ENCODE measurements at regions not wholly inside any gene's neighbourhood (a gene's known extent, or its start where the extent isn't known, plus 50 kb on each side); places are given as distances from the start of the nearest gene placed in this dataset.

GRCh38 chr5:92912283-92912682, 668.7 kb downstream of the NR2F1-AS1 start:
- no peak for DNase-seq

DNA sequence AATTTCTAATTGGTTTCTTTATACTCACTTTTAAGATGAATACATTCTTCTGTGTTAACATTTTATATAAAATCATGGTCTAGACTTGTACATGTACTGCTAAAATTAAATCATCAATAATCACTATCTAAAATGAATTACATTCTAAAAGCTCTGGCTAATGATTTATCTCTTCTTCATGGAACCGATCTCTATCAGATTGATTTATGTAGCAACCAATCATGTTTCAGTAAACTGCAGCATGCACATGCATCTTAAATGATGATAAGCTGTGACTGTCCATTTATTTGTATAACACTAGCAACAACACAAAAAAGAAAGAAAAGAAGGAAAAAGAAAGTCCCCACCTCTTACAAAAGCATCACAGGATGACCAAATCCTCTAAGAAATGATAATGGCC, 669.2 kb downstream of the NR2F1-AS1 start:
- DNase-seq: no peak

GRCh38 chr5:92911293-92911692, 669.7 kb downstream of the NR2F1-AS1 start:
- no peak for DNase-seq

- no peak for DNase-seq
Measured at GRCh38 chr5:92909602-92909962, 671.4 kb downstream of the NR2F1-AS1 start.

DNA sequence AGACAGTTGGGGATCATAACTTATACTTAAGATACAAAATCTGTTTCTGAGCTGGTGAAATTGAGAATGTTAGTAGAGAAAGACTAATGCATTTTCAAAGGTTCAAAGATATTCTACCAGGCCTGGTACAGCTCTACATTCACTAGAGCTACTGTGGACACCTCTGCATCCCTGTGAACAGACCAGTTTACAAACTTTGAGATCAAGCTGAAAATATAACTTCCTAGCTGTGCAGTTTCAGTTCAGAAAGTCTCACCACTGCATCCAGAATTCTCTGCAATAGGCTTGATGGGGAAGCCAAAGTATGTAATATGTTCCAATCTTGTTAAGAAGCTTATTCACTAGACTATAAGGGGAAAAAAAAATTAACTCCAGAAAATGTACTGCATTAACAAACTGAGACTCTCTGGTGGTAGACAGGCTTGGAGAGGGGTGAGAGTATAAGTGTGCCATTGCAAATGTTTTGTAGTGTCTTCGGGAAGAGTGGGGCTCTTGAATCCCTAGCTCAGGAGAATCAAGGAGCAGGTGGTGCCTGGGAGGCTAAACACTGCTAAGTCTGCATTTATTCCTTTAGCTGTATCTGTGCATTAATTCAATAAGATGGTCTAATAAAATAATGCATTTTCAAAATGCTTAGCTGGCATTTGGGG, 671.9 kb downstream of the NR2F1-AS1 start:
- DNase-seq: no peak

DNA sequence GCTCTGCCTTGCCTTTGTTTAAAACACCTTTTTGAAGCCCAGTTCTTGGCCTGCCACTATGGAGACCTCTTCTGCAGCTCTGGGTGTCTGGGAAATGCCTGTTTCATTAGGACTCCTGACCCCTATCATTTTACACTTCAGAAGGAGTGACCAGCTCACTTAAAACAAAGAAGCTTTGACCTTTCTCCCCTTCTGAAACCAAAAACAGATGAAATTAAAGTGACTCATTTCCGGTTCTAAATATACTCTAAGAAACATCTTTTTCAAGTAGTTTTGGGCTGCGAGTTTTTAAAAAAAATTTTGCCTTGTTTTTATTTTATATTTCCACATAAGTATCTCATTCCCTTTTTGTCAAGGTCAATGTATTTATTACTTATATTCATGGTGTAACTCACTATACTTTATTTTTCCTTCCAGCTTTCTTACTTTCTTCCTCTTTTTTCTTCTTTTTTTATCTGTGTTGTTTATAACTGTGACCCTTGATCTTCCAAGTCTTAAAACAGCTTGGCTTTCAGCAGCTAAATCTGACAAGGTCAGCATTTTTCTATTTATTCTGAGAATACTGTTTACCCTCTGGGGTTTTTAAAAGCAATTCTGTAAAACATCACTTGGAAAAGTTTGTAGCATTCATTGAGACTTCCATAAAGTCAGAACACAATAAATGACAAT, 672.9 kb downstream of the NR2F1-AS1 start:
- no peak for DNase-seq

DNA sequence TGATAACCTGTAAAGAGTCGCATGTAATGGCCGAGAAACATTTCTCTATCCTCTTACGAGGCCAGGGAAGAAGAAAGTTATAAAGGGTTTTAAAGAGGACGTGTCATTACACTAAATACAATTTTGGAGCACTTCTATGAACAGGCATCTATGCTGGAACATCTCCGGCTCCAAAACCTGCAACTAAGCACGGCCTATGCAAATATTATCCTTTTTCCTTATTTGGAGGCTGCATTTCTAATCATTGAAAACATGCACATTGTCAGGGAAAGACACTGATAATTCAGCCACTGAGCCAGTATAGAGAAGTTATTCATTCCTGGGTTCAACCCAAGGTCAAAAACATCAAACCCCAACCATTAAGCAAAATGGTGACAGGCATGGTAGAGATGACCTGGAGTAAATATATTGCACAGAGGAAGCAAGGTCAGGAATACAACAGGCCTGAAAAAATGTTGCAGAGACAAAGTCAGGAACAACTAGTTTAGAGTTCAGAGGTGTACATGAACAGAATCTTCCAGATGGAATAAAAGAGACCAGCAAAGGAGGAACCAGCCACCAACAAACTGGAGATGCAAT, 674.1 kb downstream of the NR2F1-AS1 start:
- DNase-seq: no peak

DNA sequence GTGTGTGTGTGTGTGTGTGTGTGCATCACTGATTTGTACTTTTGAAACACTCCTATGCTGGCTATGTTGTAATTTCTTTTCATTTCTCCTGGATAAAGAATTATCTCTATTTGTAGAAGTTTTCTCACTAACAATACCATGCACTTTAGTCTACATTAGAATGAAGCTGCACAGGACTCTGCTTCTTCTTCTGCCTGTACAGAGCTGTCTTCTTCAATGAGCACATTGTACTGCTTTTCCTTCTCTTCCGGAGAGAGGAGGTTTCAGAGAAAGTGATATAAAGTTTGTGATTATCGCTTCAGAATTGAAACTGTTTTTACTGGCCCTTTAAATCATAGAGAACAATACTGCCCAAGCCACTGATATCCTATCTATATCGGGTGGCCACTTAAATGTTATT, 677.0 kb downstream of the NR2F1-AS1 start:
- no peak for DNase-seq

DNA sequence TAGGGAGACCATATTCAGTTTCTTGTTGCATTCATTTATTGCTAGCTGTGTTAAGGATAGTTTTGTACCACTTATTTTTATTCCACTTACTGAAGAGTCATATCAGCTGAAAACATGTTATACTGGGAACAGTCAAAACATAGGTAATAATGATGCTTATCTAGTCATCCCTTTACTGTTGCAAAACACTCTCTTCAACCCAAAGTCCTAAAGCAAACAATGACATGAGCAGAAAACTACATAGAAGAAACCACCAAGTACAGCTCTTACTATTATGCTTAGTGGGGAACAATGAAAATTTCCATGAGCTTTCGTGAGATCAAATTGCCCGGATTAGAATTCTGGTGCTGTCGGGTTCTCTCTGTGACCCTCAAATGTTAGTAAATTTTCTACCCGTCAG, 681.4 kb downstream of the NR2F1-AS1 start:
- no peak for DNase-seq

GRCh38 chr5:92896722-92897121, 684.3 kb downstream of the NR2F1-AS1 start:
- DNase-seq: no peak

GRCh38 chr5:92890841-92891244, 690.2 kb downstream of the NR2F1-AS1 start:
- no peak for DNase-seq

DNA sequence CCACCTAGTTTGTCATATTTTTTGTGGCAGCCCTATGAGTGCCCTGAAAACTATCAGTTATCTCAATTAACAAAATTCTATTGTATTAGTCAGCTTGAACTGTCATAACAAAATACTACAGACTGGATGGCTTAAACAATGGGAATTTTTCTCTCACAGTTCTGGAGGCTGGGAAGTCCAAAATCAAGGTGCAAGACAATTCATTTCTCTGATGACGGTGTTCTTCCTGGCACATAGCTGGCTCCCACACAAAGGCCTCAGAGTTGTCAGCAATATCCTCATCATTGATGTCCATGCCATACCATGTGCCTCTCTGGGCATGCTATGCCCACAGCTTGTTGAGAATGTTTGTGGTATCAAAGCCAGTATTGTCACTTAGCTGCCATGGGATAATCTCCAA, 691.9 kb downstream of the NR2F1-AS1 start:
- no peak for DNase-seq

- no peak for DNase-seq
Measured at GRCh38 chr5:92887254-92887653, 693.8 kb downstream of the NR2F1-AS1 start.

GRCh38 chr5:92886751-92887150, 694.3 kb downstream of the NR2F1-AS1 start:
- no peak for DNase-seq

DNA sequence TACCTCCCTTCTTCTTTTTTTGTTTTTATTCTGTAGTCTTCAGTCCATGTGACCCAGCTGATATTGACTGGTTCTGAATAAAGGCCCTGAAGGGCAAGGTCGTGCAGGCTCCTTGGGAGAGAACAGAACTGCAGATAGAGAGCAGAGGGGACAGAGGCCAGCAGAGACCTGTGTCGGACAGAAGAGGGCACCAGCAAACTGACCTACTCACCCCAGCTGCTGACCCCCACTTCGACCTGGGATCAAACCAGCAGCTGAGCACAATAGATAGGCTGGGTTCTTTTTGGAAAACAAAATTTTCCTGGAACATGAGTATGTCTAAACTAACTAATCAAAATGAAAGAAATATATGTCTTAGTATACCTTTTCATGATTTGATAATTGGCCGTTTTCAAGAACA, 695.1 kb downstream of the NR2F1-AS1 start:
- no peak for DNase-seq

GRCh38 chr5:92884469-92884868, 696.5 kb downstream of the NR2F1-AS1 start:
- no peak for DNase-seq

DNA sequence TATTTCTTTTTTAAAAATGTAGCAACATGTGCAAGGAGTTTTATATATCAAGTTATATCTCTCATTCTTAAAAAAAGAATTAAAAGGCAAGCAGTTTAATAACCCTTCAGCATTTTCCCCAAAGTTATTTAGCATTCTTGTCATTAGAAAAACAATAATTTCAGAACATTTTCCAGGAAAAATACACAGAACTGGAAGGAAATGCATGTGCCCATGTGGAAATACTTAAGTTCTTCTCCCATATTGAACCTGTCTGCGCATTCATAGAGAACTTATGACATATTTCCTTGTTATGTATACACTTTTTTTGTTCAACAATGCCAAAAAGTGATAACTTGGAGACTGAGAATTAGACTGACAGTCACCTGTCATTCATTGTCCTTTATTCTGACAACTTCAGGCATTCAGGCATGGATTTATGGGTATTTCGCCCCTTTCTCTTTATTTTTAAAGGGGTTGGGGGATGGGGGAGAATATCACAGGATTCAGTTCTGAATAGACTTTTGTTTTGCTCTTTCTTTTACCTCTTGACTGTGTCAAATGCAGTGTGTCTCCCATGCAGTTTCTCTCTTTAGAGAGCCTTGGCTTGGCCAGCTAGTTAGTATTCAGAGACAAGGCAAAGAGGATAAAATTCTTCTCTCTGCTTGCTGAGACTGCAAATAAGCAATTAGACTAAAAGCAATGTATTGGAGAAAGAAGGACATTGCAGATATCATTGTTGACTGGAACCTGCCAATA, 701.0 kb downstream of the NR2F1-AS1 start:
- no peak for DNase-seq

- DNase-seq: no peak
Measured at GRCh38 chr5:92874790-92875189, 706.2 kb downstream of the NR2F1-AS1 start.

GRCh38 chr5:92868442-92868841, 712.6 kb downstream of the NR2F1-AS1 start:
- no peak for DNase-seq

- no peak for DNase-seq
Measured at GRCh38 chr5:92864591-92864990, 716.4 kb downstream of the NR2F1-AS1 start.

DNA sequence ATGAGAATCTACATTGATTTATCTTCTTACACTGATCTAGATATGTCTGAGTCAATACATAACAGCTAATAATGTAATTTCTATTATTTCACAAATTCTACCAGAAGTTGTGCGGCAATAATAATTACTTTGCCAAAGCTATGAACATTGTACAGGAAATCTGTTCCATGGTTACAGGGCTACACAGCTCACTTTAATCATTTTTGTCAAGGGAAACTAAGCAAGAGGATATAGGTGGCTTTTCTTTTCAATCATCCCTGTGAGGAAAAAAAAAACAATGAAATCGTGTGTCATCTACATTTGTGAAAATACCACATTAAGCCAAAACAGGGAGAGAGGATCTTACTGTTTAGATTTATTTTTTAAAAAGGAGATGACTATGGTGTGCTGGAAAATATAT, 717.4 kb downstream of the NR2F1-AS1 start:
- no peak for DNase-seq

- no peak for DNase-seq
Measured at GRCh38 chr5:92861531-92862285, 719.3 kb downstream of the NR2F1-AS1 start.

- no peak for DNase-seq
Measured at GRCh38 chr5:92860061-92860460, 721.0 kb downstream of the NR2F1-AS1 start.
